IMR-90 (cell line): ENCODE measurements at regions not wholly inside any gene's neighbourhood (a gene's known extent, or its start where the extent isn't known, plus 50 kb on each side); places are given as distances from the start of the nearest gene placed in this dataset.

ENCODE experiments used
- ATAC-seq: fragments of 200-7000 bp; cut with Tn5 transposase; 2 replicates; pipeline ENCODE4 v1.9.1; 2020; ENCODE audit warnings: low read depth, mild to moderate bottlenecking, moderate library complexity
- BruUV-seq: library from RNA; stranded (reverse); fragments of 400-500 nt; replicated peaks from 2 replicates; lab custom pipeline; 2021; lab: Mats Ljungman, UMichigan
- CTCF ChIA-PET: fragments of 300-600 bp; formaldehyde crosslinking; extraction: SDS; loops from one replicate; lab custom pipeline; 2021; ENCODE audit warnings: antibody characterized with exemption; lab: Yijun Ruan, JAX
- POLR2A ChIA-PET: fragments of 300-600 bp; sonication (Branson Sonifier 250); formaldehyde crosslinking; loops from one replicate; lab custom pipeline; 2022; ENCODE audit warnings: antibody characterized with exemption; ENCODE audit not compliant: unreplicated experiment; lab: Charles Lee
- DNase-seq: peaks from one replicate; pipeline ENCODE4 v3.0.0; 2013
- H2AFZ ChIP-seq: replicated peaks from 2 replicates; pipeline ENCODE3; 2013; ENCODE audit warnings: low read length, mild to moderate bottlenecking; ENCODE audit not compliant: poor library complexity
- H2AK5ac ChIP-seq: 2 replicates; pipeline ENCODE4 v1.6.1; 2013; ENCODE audit warnings: low read depth, low read length, inconsistent platforms
- H2AK9ac ChIP-seq: replicated peaks from 2 replicates; pipeline ENCODE3; 2013; ENCODE audit warnings: mild to moderate bottlenecking, low read depth, low read length, moderate library complexity; ENCODE audit not compliant: poor library complexity
- H2BK120ac ChIP-seq: 2 replicates; pipeline ENCODE4 v1.6.1; 2013; ENCODE audit warnings: low read depth, low read length, inconsistent platforms
- H2BK15ac ChIP-seq: 3 replicates; pipeline ENCODE4 v1.6.1; 2013; ENCODE audit warnings: low read depth, low read length, inconsistent platforms
- H2BK20ac ChIP-seq: 2 replicates; pipeline ENCODE4 v1.6.1; 2013; ENCODE audit warnings: low read depth, mild to moderate bottlenecking, inconsistent platforms, low read length, moderate library complexity
- H2BK5ac ChIP-seq: 2 replicates; pipeline ENCODE4 v1.6.1; 2013; ENCODE audit warnings: mild to moderate bottlenecking, low read depth, low read length, inconsistent platforms; ENCODE audit not compliant: poor library complexity, severe bottlenecking
- H3K14ac ChIP-seq: replicated peaks from 2 replicates; pipeline ENCODE4 v1.6.1; 2013; ENCODE audit warnings: low read depth, low read length, inconsistent platforms
- H3K18ac ChIP-seq: 2 replicates; pipeline ENCODE4 v1.6.1; 2013; ENCODE audit warnings: low read depth, low read length, control low read depth
- H3K23ac ChIP-seq: 2 replicates; pipeline ENCODE4 v1.6.1; 2013; ENCODE audit warnings: low read depth, low read length, inconsistent platforms
- H3K27ac ChIP-seq: 2 replicates; pipeline ENCODE4 v1.5.1; 2013; ENCODE audit warnings: mild to moderate bottlenecking, control low read depth, low read length; ENCODE audit not compliant: insufficient read depth
- H3K27me3 ChIP-seq: 2 replicates; pipeline ENCODE4 v1.6.1; 2013; ENCODE audit warnings: low read length; ENCODE audit not compliant: control insufficient read depth, insufficient read depth
- H3K36me3 ChIP-seq: 2 replicates; pipeline ENCODE4 v1.6.1; 2013; ENCODE audit warnings: low read length, mixed read lengths; ENCODE audit not compliant: control insufficient read depth, insufficient read depth
- H3K4ac ChIP-seq: 2 replicates; pipeline ENCODE4 v1.6.1; 2013; ENCODE audit warnings: low read depth, low read length, inconsistent platforms
- H3K4me1 ChIP-seq: 2 replicates; pipeline ENCODE4 v1.6.1; 2013; ENCODE audit warnings: low read length, mixed read lengths; ENCODE audit not compliant: control insufficient read depth, insufficient read depth
- H3K4me2 ChIP-seq: 2 replicates; pipeline ENCODE4 v1.6.1; 2013; ENCODE audit warnings: low read depth, mild to moderate bottlenecking, control low read depth, low read length, moderate library complexity
- H3K4me3 ChIP-seq: 2 replicates; pipeline ENCODE4 v1.5.1; 2013; ENCODE audit warnings: low read depth, mild to moderate bottlenecking, control low read depth, low read length, moderate library complexity; ENCODE audit not compliant: insufficient read depth
- H3K56ac ChIP-seq: 2 replicates; pipeline ENCODE4 v1.6.1; 2013; ENCODE audit warnings: low read length, inconsistent platforms; ENCODE audit not compliant: insufficient read depth; ENCODE audit errors: extremely low read depth
- H3K79me1 ChIP-seq, 2 experiments: 2 replicates each; pipeline ENCODE4 v1.6.1; 2013; ENCODE audit warnings: low read length in 2 of 2, inconsistent platforms in 1 of 2, low read depth in 1 of 2
- H3K9ac ChIP-seq: 2 replicates; pipeline ENCODE4 v1.6.1; 2013; ENCODE audit warnings: low read depth, low read length, control low read depth
- H3K9me1 ChIP-seq: 2 replicates; pipeline ENCODE4 v1.6.1; 2013; ENCODE audit warnings: low read length, inconsistent platforms; ENCODE audit not compliant: insufficient read depth
- H3K9me3 ChIP-seq: 2 replicates; pipeline ENCODE4 v1.6.1; 2013; ENCODE audit warnings: low read length; ENCODE audit not compliant: control insufficient read depth, insufficient read depth
- H4K20me1 ChIP-seq: 2 replicates; pipeline ENCODE4 v1.6.1; 2013; ENCODE audit warnings: low read length, inconsistent platforms; ENCODE audit not compliant: insufficient read depth
- H4K5ac ChIP-seq: 2 replicates; pipeline ENCODE4 v1.6.1; 2013; ENCODE audit warnings: mild to moderate bottlenecking, low read depth, low read length, control low read depth
- H4K8ac ChIP-seq, 2 experiments: 2 replicates each; pipeline ENCODE4 v1.6.1; 2013; ENCODE audit warnings: low read depth in 2 of 2, low read length in 2 of 2, control low read depth in 1 of 2, inconsistent platforms in 1 of 2
- H4K91ac ChIP-seq: 2 replicates; pipeline ENCODE4 v1.6.1; 2013; ENCODE audit warnings: low read depth, low read length, inconsistent platforms; ENCODE audit not compliant: insufficient read depth
- BHLHE40 ChIP-seq: fragments of 150-350 bp; IDR thresholded peaks from 2 replicates; pipeline ENCODE4 v1.6.1; 2016; ENCODE audit warnings: mild to moderate bottlenecking, low read depth, low read length
- CEBPB ChIP-seq: IDR thresholded peaks from 2 replicates; pipeline ENCODE4 v1.6.1; 2012; ENCODE audit warnings: low read depth, low read length, improper control_type of control experiment
- CHD1 ChIP-seq: IDR thresholded peaks from 2 replicates; pipeline ENCODE4 v1.6.1; 2012; ENCODE audit warnings: low read depth, low read length, improper control_type of control experiment
- FOS ChIP-seq: fragments of 150-350 bp; IDR thresholded peaks from 2 replicates; pipeline ENCODE4 v1.6.1; 2016; ENCODE audit warnings: low read depth, low read length
- MAFK ChIP-seq: IDR thresholded peaks from 2 replicates; pipeline ENCODE4 v1.6.1; 2012; ENCODE audit warnings: low read depth, low read length, improper control_type of control experiment
- MAZ ChIP-seq: IDR thresholded peaks from 2 replicates; pipeline ENCODE4 v1.6.1; 2012; ENCODE audit warnings: low read depth, mild to moderate bottlenecking, low read length, improper control_type of control experiment, moderate library complexity, borderline replicate concordance
- MXI1 ChIP-seq: IDR thresholded peaks from 2 replicates; pipeline ENCODE4 v1.6.1; 2012; ENCODE audit warnings: low read depth, mild to moderate bottlenecking, low read length, moderate library complexity, borderline replicate concordance
- NFE2L2 ChIP-seq: fragments of 150-350 bp; IDR thresholded peaks from 2 replicates; pipeline ENCODE4 v1.6.1; 2016; ENCODE audit warnings: low read depth, mild to moderate bottlenecking, low read length
- POLR2A ChIP-seq: IDR thresholded peaks from 2 replicates; pipeline ENCODE4 v1.6.1; 2012; ENCODE audit warnings: mild to moderate bottlenecking, low read depth, low read length
- RAD21 ChIP-seq: IDR thresholded peaks from 2 replicates; pipeline ENCODE4 v1.6.1; 2012; ENCODE audit warnings: low read length, improper control_type of control experiment
- RCOR1 ChIP-seq: IDR thresholded peaks from 2 replicates; pipeline ENCODE4 v1.6.1; 2012; ENCODE audit warnings: mild to moderate bottlenecking, low read length, improper control_type of control experiment; ENCODE audit not compliant: insufficient replicate concordance
- RFX5 ChIP-seq: IDR thresholded peaks from 2 replicates; pipeline ENCODE4 v1.8.0; 2012; ENCODE audit warnings: low read depth, mild to moderate bottlenecking, low read length, moderate library complexity
- SMC3 ChIP-seq: fragments of 150-350 bp; IDR thresholded peaks from 2 replicates; pipeline ENCODE4 v1.6.1; 2016; ENCODE audit warnings: low read depth, mild to moderate bottlenecking, antibody characterized with exemption, low read length, moderate library complexity
- WGBS, 2 experiments: methylation state at CpG; one replicate each; pipeline versions ENCODE4 v1.1.5 to v1.1.7; 2013; ENCODE audit warnings: missing lambda C conversion rate in 2 of 2; ENCODE audit not compliant: insufficient read length in 1 of 2; ENCODE audit errors: extremely low coverage in 2 of 2; 5-methylcytosine and 5-hydroxymethylcytosine counted together
- dilution Hi-C: fragments of 300-500 bp; cut with HindIII; formaldehyde crosslinking; loops from one replicate; pipeline ENCODE4 v1.14.3; 2018; ENCODE audit warnings: low sequenced_read_pairs; ENCODE audit not compliant: unreplicated experiment
- in situ Hi-C: fragments of 300-500 bp; cut with MboI; formaldehyde crosslinking; loops from 3 replicates; pipeline ENCODE4 v1.14.3; 2019; ENCODE audit warnings: low sequenced_read_pairs, inconsistent platforms, mixed read lengths
- intact Hi-C: fragments of 100-400 bp; cut with micrococcal nuclease; formaldehyde crosslinking; loops from 2 replicates; pipeline ENCODE4 v1.10.0; 2022
- TF ChIP-seq, protein P1 (sequence below): fragments of 150-350 bp; IDR thresholded peaks from 2 replicates; pipeline ENCODE4 v1.6.1; 2017; ENCODE audit warnings: mild to moderate bottlenecking, antibody characterized with exemption, low read length, low read depth
- TF ChIP-seq, protein P2 (sequence below): fragments of 150-350 bp; IDR thresholded peaks from 2 replicates; pipeline ENCODE4 v1.6.1; 2016; ENCODE audit warnings: low read depth, mild to moderate bottlenecking, low read length, moderate library complexity, borderline replicate concordance
- TF ChIP-seq, protein P3 (sequence below): conservative IDR thresholded peaks from 2 replicates; pipeline ENCODE4 v1.5.1; 2012; ENCODE audit warnings: mild to moderate bottlenecking, low read depth, low read length, improper control_type of control experiment

DNA sequence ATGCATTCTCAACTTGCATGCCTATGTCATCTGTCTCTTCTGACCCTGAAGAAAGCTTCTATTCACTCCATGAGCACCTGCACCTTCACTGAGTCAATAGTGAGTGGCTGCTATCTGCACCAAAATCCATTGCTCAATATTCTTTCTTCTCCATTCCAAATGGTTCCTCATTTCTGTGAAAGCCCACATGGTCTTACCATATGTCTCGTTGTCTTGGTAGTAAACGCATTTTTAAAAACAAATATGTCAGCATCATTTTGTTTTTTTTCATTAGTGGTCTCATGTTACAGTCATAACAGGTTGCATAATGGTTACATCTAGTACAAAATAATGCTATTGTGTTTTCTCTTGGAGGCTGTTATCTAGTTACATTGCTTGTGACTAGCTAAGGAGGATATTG lies 106.9 kb upstream of the CPM start:
- H3K4me1 ChIP-seq: no peaks in the 10 kb centered on the region
- H3K14ac ChIP-seq: no peak overlapping the region
- CTCF ChIA-PET: interaction anchor here (0.5 kb wide), 1 partner anchor 352 kb away, joined by 4 read pairs; no protein-coding TSS in a partner anchor
- no peak overlapping the region for H2AK5ac ChIP-seq
- no peak overlapping the region for H3K18ac ChIP-seq
- H3K4me3 ChIP-seq: no peak overlapping the region
- ATAC-seq: no peak
- H4K20me1 ChIP-seq: no peaks in the 10 kb centered on the region
- H2AFZ ChIP-seq: no peak overlapping the region
- dilution Hi-C loops (no loop called here), in situ Hi-C loops (no loop called here), intact Hi-C loops (no loop called here)
- no peak overlapping the region for H2BK15ac ChIP-seq
- H3K9me1 ChIP-seq: no peaks in the 10 kb centered on the region
- H3K79me1 ChIP-seq: no peaks in the 10 kb centered on the region
- POLR2A ChIA-PET: interaction anchor here (0.6 kb wide), 1 partner anchor 12 kb away, joined by 5 read pairs; no protein-coding TSS in a partner anchor
- H4K5ac ChIP-seq: no peak overlapping the region
- no peak overlapping the region for H3K27ac ChIP-seq
- H2AK9ac ChIP-seq: no peak overlapping the region
- no peak overlapping the region for H2BK120ac ChIP-seq
- H3K56ac ChIP-seq: no peak overlapping the region
- no peak overlapping the region for H3K9ac ChIP-seq
- WGBS, 2 experiments: no CpG with 5 or more reads among the region's 2 CpGs
- TF ChIP-seq, protein P1, sequence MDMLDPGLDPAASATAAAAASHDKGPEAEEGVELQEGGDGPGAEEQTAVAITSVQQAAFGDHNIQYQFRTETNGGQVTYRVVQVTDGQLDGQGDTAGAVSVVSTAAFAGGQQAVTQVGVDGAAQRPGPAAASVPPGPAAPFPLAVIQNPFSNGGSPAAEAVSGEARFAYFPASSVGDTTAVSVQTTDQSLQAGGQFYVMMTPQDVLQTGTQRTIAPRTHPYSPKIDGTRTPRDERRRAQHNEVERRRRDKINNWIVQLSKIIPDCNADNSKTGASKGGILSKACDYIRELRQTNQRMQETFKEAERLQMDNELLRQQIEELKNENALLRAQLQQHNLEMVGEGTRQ: no peak
- TF ChIP-seq, protein P2, sequence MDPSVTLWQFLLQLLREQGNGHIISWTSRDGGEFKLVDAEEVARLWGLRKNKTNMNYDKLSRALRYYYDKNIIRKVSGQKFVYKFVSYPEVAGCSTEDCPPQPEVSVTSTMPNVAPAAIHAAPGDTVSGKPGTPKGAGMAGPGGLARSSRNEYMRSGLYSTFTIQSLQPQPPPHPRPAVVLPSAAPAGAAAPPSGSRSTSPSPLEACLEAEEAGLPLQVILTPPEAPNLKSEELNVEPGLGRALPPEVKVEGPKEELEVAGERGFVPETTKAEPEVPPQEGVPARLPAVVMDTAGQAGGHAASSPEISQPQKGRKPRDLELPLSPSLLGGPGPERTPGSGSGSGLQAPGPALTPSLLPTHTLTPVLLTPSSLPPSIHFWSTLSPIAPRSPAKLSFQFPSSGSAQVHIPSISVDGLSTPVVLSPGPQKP: no peak
- TF ChIP-seq CHD1: no peak
- TF ChIP-seq, protein P3, sequence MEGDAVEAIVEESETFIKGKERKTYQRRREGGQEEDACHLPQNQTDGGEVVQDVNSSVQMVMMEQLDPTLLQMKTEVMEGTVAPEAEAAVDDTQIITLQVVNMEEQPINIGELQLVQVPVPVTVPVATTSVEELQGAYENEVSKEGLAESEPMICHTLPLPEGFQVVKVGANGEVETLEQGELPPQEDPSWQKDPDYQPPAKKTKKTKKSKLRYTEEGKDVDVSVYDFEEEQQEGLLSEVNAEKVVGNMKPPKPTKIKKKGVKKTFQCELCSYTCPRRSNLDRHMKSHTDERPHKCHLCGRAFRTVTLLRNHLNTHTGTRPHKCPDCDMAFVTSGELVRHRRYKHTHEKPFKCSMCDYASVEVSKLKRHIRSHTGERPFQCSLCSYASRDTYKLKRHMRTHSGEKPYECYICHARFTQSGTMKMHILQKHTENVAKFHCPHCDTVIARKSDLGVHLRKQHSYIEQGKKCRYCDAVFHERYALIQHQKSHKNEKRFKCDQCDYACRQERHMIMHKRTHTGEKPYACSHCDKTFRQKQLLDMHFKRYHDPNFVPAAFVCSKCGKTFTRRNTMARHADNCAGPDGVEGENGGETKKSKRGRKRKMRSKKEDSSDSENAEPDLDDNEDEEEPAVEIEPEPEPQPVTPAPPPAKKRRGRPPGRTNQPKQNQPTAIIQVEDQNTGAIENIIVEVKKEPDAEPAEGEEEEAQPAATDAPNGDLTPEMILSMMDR: no peak
- no peak for TF ChIP-seq RFX5
- no peak for TF ChIP-seq NFE2L2
- TF ChIP-seq POLR2A: no peak
- no peak for TF ChIP-seq CEBPB
- TF ChIP-seq MAFK: no peak
- no peak for TF ChIP-seq BHLHE40
- no peak for TF ChIP-seq SMC3
- TF ChIP-seq MXI1: no peak
- TF ChIP-seq RAD21: no peak
- TF ChIP-seq RCOR1: no peak
- TF ChIP-seq FOS: no peak
- no peak for TF ChIP-seq MAZ
- no peak overlapping the region for H4K8ac ChIP-seq
- no peak for DNase-seq
- no peak overlapping the region for H3K4ac ChIP-seq
- H3K27me3 ChIP-seq: no peaks in the 10 kb centered on the region
- H3K23ac ChIP-seq: no peak overlapping the region
- no peak overlapping the region for H2BK5ac ChIP-seq
- H3K9me3 ChIP-seq: no peaks in the 10 kb centered on the region
- H3K4me2 ChIP-seq: no peak overlapping the region
- H2BK20ac ChIP-seq: no peak overlapping the region
- H4K91ac ChIP-seq: no peak overlapping the region
- H3K36me3 ChIP-seq: no peaks in the 10 kb centered on the region
- BruUV-seq: no TSS peak
